Neural cell (in vitro differentiated cells): ENCODE measurements at regions not wholly inside any gene's neighbourhood (a gene's known extent, or its start where the extent isn't known, plus 50 kb on each side); places are given as distances from the start of the nearest gene placed in this dataset.

Experiments
- EP300 ChIP-seq: fragments of 450-650 bp; conservative IDR thresholded peaks from 2 replicates; pipeline ENCODE4 v1.6.1; 2014; ENCODE audit warnings: antibody characterized with exemption, mild to moderate bottlenecking, moderate library complexity; ENCODE audit not compliant: poor library complexity, severe bottlenecking
- EZH2 ChIP-seq: fragments of 200-600, 300-800 bp; shearing (Covaris generic), sonication (generic); IDR thresholded peaks from 2 replicates; pipeline ENCODE4 v1.6.1; 2014; ENCODE audit warnings: antibody characterized with exemption, low read length, borderline replicate concordance, mild to moderate bottlenecking; ENCODE audit not compliant: insufficient read depth, poor library complexity, severe bottlenecking
- MXI1 ChIP-seq: fragments of 450-650 bp; conservative IDR thresholded peaks from 2 replicates; pipeline ENCODE4 v1.6.1; 2014; ENCODE audit warnings: antibody characterized with exemption, mild to moderate bottlenecking; ENCODE audit not compliant: poor library complexity, severe bottlenecking
- POLR2AphosphoS5 ChIP-seq: IDR thresholded peaks from 2 replicates; pipeline ENCODE4 v1.6.1; 2012
- RAD21 ChIP-seq: fragments of 450-650 bp; conservative IDR thresholded peaks from 2 replicates; pipeline ENCODE4 v1.6.1; 2014; ENCODE audit warnings: antibody characterized with exemption, mild to moderate bottlenecking, moderate library complexity
- SMC3 ChIP-seq: fragments of 450-650 bp; conservative IDR thresholded peaks from 2 replicates; pipeline ENCODE4 v1.6.1; 2014; ENCODE audit warnings: antibody characterized with exemption, mild to moderate bottlenecking, moderate library complexity; ENCODE audit not compliant: poor library complexity
- TAF1 ChIP-seq: IDR thresholded peaks from 2 replicates; pipeline ENCODE4 v1.6.1; 2012; ENCODE audit warnings: low read depth
- TF ChIP-seq, protein P1 (sequence below): fragments of 450-650 bp; IDR thresholded peaks from 2 replicates; pipeline ENCODE4 v1.5.1; 2014; ENCODE audit warnings: antibody characterized with exemption, mild to moderate bottlenecking, moderate library complexity; ENCODE audit not compliant: poor library complexity, severe bottlenecking
- TF ChIP-seq, protein P2 (sequence below): IDR thresholded peaks from 2 replicates; pipeline ENCODE4 v1.6.1; 2012; ENCODE audit warnings: borderline replicate concordance

DNA sequence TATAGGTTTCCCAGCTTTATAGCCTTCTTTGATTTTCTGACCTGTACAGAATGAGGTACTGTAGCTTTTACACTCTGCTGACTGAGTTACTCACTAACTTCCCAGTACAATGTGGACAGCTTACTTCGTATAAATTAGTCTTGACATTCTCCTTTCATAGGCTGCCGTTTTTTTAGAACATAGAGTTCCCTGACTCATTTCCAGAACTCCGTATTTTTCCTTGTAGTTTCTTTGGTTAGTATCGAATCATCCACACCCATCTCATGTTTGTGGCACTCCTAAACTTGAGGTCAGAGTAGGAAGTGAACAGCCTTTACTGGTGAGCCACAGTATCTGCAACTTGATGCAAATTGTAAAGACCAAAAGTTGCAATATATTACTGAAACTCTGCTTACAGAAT is 303.9 kb downstream of the SLITRK5 start:
- no peak for TF ChIP-seq TAF1
- TF ChIP-seq, protein P1, sequence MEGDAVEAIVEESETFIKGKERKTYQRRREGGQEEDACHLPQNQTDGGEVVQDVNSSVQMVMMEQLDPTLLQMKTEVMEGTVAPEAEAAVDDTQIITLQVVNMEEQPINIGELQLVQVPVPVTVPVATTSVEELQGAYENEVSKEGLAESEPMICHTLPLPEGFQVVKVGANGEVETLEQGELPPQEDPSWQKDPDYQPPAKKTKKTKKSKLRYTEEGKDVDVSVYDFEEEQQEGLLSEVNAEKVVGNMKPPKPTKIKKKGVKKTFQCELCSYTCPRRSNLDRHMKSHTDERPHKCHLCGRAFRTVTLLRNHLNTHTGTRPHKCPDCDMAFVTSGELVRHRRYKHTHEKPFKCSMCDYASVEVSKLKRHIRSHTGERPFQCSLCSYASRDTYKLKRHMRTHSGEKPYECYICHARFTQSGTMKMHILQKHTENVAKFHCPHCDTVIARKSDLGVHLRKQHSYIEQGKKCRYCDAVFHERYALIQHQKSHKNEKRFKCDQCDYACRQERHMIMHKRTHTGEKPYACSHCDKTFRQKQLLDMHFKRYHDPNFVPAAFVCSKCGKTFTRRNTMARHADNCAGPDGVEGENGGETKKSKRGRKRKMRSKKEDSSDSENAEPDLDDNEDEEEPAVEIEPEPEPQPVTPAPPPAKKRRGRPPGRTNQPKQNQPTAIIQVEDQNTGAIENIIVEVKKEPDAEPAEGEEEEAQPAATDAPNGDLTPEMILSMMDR, result no peak
- no peak for TF ChIP-seq EZH2
- TF ChIP-seq POLR2AphosphoS5, result no peak
- TF ChIP-seq EP300, result no peak
- TF ChIP-seq, protein P2, sequence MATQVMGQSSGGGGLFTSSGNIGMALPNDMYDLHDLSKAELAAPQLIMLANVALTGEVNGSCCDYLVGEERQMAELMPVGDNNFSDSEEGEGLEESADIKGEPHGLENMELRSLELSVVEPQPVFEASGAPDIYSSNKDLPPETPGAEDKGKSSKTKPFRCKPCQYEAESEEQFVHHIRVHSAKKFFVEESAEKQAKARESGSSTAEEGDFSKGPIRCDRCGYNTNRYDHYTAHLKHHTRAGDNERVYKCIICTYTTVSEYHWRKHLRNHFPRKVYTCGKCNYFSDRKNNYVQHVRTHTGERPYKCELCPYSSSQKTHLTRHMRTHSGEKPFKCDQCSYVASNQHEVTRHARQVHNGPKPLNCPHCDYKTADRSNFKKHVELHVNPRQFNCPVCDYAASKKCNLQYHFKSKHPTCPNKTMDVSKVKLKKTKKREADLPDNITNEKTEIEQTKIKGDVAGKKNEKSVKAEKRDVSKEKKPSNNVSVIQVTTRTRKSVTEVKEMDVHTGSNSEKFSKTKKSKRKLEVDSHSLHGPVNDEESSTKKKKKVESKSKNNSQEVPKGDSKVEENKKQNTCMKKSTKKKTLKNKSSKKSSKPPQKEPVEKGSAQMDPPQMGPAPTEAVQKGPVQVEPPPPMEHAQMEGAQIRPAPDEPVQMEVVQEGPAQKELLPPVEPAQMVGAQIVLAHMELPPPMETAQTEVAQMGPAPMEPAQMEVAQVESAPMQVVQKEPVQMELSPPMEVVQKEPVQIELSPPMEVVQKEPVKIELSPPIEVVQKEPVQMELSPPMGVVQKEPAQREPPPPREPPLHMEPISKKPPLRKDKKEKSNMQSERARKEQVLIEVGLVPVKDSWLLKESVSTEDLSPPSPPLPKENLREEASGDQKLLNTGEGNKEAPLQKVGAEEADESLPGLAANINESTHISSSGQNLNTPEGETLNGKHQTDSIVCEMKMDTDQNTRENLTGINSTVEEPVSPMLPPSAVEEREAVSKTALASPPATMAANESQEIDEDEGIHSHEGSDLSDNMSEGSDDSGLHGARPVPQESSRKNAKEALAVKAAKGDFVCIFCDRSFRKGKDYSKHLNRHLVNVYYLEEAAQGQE, result no peak
- no peak for TF ChIP-seq MXI1
- TF ChIP-seq RAD21, result no peak
- TF ChIP-seq SMC3, result no peak
